ENCODE measurements at regions not wholly inside any gene's neighbourhood (a gene's known extent, or its start where the extent isn't known, plus 50 kb on each side); places are given as distances from the start of the nearest gene placed in this dataset.

- no peaks in the 10 kb centered on the region for H3K36me3 ChIP-seq (ENCODE audit: control insufficient read depth in 2 of 2, insufficient read depth in 2 of 2, low read length in 2 of 2)
- H3K9ac ChIP-seq (ENCODE audit: low read length in 2 of 2) = no peak overlapping the region
- no peak overlapping the region for H3K27ac ChIP-seq (ENCODE audit: low read length)
- no peaks in the 10 kb centered on the region for H3K27me3 ChIP-seq (ENCODE audit: control insufficient read depth in 1 of 2, insufficient read depth in 2 of 2, low read length in 2 of 2)
- H3K4me1 ChIP-seq (ENCODE audit: control insufficient read depth, insufficient read depth, low read length) = peaks cover 26% of the 10 kb centered on the region
- no peaks in the 10 kb centered on the region for H3K9me3 ChIP-seq (ENCODE audit: control insufficient read depth in 2 of 2, low read length in 2 of 2)
- H3K4me3 ChIP-seq (ENCODE audit: low read length in 2 of 2) = no peak overlapping the region
These were observed 67.5 kb downstream of the NIBAN1 start for GRCh38 chr1:184906761-184907160.

GRCh38 chr1:184905601-184906322 is 68.5 kb downstream of the NIBAN1 start:
- Histone ChIP-seq H3K27me3 (ENCODE audit: control insufficient read depth in 1 of 2, insufficient read depth in 2 of 2, low read length in 2 of 2) (no peaks in the 10 kb centered on the region), H3K9me3 (ENCODE audit: control insufficient read depth in 2 of 2, low read length in 2 of 2) (no peaks in the 10 kb centered on the region), H3K27ac (ENCODE audit: low read length) (no peak overlapping the region), H3K4me1 (ENCODE audit: control insufficient read depth, insufficient read depth, low read length) (peaks cover 28% of the 10 kb centered on the region), H3K4me3 (ENCODE audit: low read length in 2 of 2) (no peak overlapping the region), H3K9ac (ENCODE audit: low read length in 2 of 2) (no peak overlapping the region), H3K36me3 (ENCODE audit: control insufficient read depth in 2 of 2, insufficient read depth in 2 of 2, low read length in 2 of 2) (no peaks in the 10 kb centered on the region)

GRCh38 chr1:184903111-184903692 is 71.1 kb downstream of the NIBAN1 start:
- Histone ChIP-seq H3K27ac (ENCODE audit: low read length) (peak overlapping the region; percentile 59), H3K9ac (ENCODE audit: low read length in 2 of 2) (no peak overlapping the region), H3K27me3 (ENCODE audit: control insufficient read depth in 1 of 2, insufficient read depth in 2 of 2, low read length in 2 of 2) (no peaks in the 10 kb centered on the region), H3K36me3 (ENCODE audit: control insufficient read depth in 2 of 2, insufficient read depth in 2 of 2, low read length in 2 of 2) (no peaks in the 10 kb centered on the region), H3K4me1 (ENCODE audit: control insufficient read depth, insufficient read depth, low read length) (peaks cover 29% of the 10 kb centered on the region), H3K4me3 (ENCODE audit: low read length in 2 of 2) (no peak overlapping the region), H3K9me3 (ENCODE audit: control insufficient read depth in 2 of 2, low read length in 2 of 2) (no peaks in the 10 kb centered on the region)

GRCh38 chr1:184900507-184900906 is 73.8 kb downstream of the NIBAN1 start:
- Histone ChIP-seq H3K9ac (ENCODE audit: low read length in 2 of 2) (peak overlapping the region in 1 of 2 donors; percentile 7), H3K4me3 (ENCODE audit: low read length in 2 of 2) (no peak overlapping the region), H3K27ac (ENCODE audit: low read length) (peak overlapping the region; percentile 38), H3K4me1 (ENCODE audit: control insufficient read depth, insufficient read depth, low read length) (peaks cover 23% of the 10 kb centered on the region), H3K27me3 (ENCODE audit: control insufficient read depth in 1 of 2, insufficient read depth in 2 of 2, low read length in 2 of 2) (no peaks in the 10 kb centered on the region), H3K36me3 (ENCODE audit: control insufficient read depth in 2 of 2, insufficient read depth in 2 of 2, low read length in 2 of 2) (peaks cover 4 to 7% of the 10 kb centered on the region in 2 donors), H3K9me3 (ENCODE audit: control insufficient read depth in 2 of 2, low read length in 2 of 2) (no peaks in the 10 kb centered on the region)

- H3K36me3 ChIP-seq (ENCODE audit: control insufficient read depth in 2 of 2, insufficient read depth in 2 of 2, low read length in 2 of 2) = peaks cover 7 to 10% of the 10 kb centered on the region in 2 donors
- no peak overlapping the region for H3K27ac ChIP-seq (ENCODE audit: low read length)
These were observed 78.3 kb downstream of the NIBAN1 start for GRCh38 chr1:184896000-184896399.

GRCh38 chr1:184895086-184895485 is 79.2 kb downstream of the NIBAN1 start:
- H3K27me3 ChIP-seq (ENCODE audit: control insufficient read depth in 1 of 2, insufficient read depth in 2 of 2, low read length in 2 of 2) = no peaks in the 10 kb centered on the region
- H3K4me1 ChIP-seq (ENCODE audit: control insufficient read depth, insufficient read depth, low read length) = peaks cover 9% of the 10 kb centered on the region
- H3K9me3 ChIP-seq (ENCODE audit: control insufficient read depth in 2 of 2, low read length in 2 of 2) = no peaks in the 10 kb centered on the region
- peaks cover 7 to 10% of the 10 kb centered on the region in 2 donors for H3K36me3 ChIP-seq (ENCODE audit: control insufficient read depth in 2 of 2, insufficient read depth in 2 of 2, low read length in 2 of 2)
- no peak overlapping the region for H3K4me3 ChIP-seq (ENCODE audit: low read length in 2 of 2)
- H3K9ac ChIP-seq (ENCODE audit: low read length in 2 of 2) = no peak overlapping the region
- H3K27ac ChIP-seq (ENCODE audit: low read length) = no peak overlapping the region

More at GRCh38 chr1:184896000-184896399, 78.3 kb downstream of the NIBAN1 start:
- Histone ChIP-seq H3K4me1 (ENCODE audit: control insufficient read depth, insufficient read depth, low read length) (peaks cover 4% of the 10 kb centered on the region), H3K9ac (ENCODE audit: low read length in 2 of 2) (no peak overlapping the region), H3K9me3 (ENCODE audit: control insufficient read depth in 2 of 2, low read length in 2 of 2) (no peaks in the 10 kb centered on the region), H3K27me3 (ENCODE audit: control insufficient read depth in 1 of 2, insufficient read depth in 2 of 2, low read length in 2 of 2) (no peaks in the 10 kb centered on the region), H3K4me3 (ENCODE audit: low read length in 2 of 2) (no peak overlapping the region)

- H3K4me1 ChIP-seq (ENCODE audit: control insufficient read depth, insufficient read depth, low read length) = peaks cover 17% of the 10 kb centered on the region
- H3K4me3 ChIP-seq (ENCODE audit: low read length in 2 of 2) = no peak overlapping the region
- H3K27ac ChIP-seq (ENCODE audit: low read length) = no peak overlapping the region
- no peaks in the 10 kb centered on the region for H3K9me3 ChIP-seq (ENCODE audit: control insufficient read depth in 2 of 2, low read length in 2 of 2)
- H3K36me3 ChIP-seq (ENCODE audit: control insufficient read depth in 2 of 2, insufficient read depth in 2 of 2, low read length in 2 of 2) = peaks cover 7 to 10% of the 10 kb centered on the region in 2 donors
- no peaks in the 10 kb centered on the region for H3K27me3 ChIP-seq (ENCODE audit: control insufficient read depth in 1 of 2, insufficient read depth in 2 of 2, low read length in 2 of 2)
- H3K9ac ChIP-seq (ENCODE audit: low read length in 2 of 2) = no peak overlapping the region
These were observed 80.6 kb downstream of the NIBAN1 start for GRCh38 chr1:184893695-184894094.

GRCh38 chr1:184892116-184892515 is 82.2 kb downstream of the NIBAN1 start:
- Histone ChIP-seq H3K4me3 (ENCODE audit: low read length in 2 of 2) (no peak overlapping the region), H3K4me1 (ENCODE audit: control insufficient read depth, insufficient read depth, low read length) (peaks cover 17% of the 10 kb centered on the region), H3K27me3 (ENCODE audit: control insufficient read depth in 1 of 2, insufficient read depth in 2 of 2, low read length in 2 of 2) (no peaks in the 10 kb centered on the region), H3K9ac (ENCODE audit: low read length in 2 of 2) (no peak overlapping the region), H3K9me3 (ENCODE audit: control insufficient read depth in 2 of 2, low read length in 2 of 2) (no peaks in the 10 kb centered on the region), H3K36me3 (ENCODE audit: control insufficient read depth in 2 of 2, insufficient read depth in 2 of 2, low read length in 2 of 2) (peaks cover 0 to 5% of the 10 kb centered on the region in 2 donors), H3K27ac (ENCODE audit: low read length) (no peak overlapping the region)

GRCh38 chr1:184891440-184891839 is 82.9 kb downstream of the NIBAN1 start:
- H3K4me1 ChIP-seq (ENCODE audit: control insufficient read depth, insufficient read depth, low read length) = peaks cover 17% of the 10 kb centered on the region
- H3K4me3 ChIP-seq (ENCODE audit: low read length in 2 of 2) = no peak overlapping the region
- no peaks in the 10 kb centered on the region for H3K9me3 ChIP-seq (ENCODE audit: control insufficient read depth in 2 of 2, low read length in 2 of 2)
- peaks cover 0 to 5% of the 10 kb centered on the region in 2 donors for H3K36me3 ChIP-seq (ENCODE audit: control insufficient read depth in 2 of 2, insufficient read depth in 2 of 2, low read length in 2 of 2)
- peak overlapping the region; percentile 63 for H3K27ac ChIP-seq (ENCODE audit: low read length)
- no peaks in the 10 kb centered on the region for H3K27me3 ChIP-seq (ENCODE audit: control insufficient read depth in 1 of 2, insufficient read depth in 2 of 2, low read length in 2 of 2)
- no peak overlapping the region for H3K9ac ChIP-seq (ENCODE audit: low read length in 2 of 2)

- no peaks in the 10 kb centered on the region for H3K9me3 ChIP-seq (ENCODE audit: control insufficient read depth in 2 of 2, low read length in 2 of 2)
- H3K27me3 ChIP-seq (ENCODE audit: control insufficient read depth in 1 of 2, insufficient read depth in 2 of 2, low read length in 2 of 2) = no peaks in the 10 kb centered on the region
- H3K36me3 ChIP-seq (ENCODE audit: control insufficient read depth in 2 of 2, insufficient read depth in 2 of 2, low read length in 2 of 2) = peaks cover 0 to 5% of the 10 kb centered on the region in 2 donors
- peak overlapping the region; percentile 63 for H3K27ac ChIP-seq (ENCODE audit: low read length)
- peaks cover 25% of the 10 kb centered on the region for H3K4me1 ChIP-seq (ENCODE audit: control insufficient read depth, insufficient read depth, low read length)
- peak overlapping the region in 1 of 2 donors; percentile 13 for H3K9ac ChIP-seq (ENCODE audit: low read length in 2 of 2)
- peak overlapping the region; percentile 15 to 54 for H3K4me3 ChIP-seq (ENCODE audit: low read length in 2 of 2)
These were observed 83.8 kb downstream of the NIBAN1 start for GRCh38 chr1:184890539-184890973.

- H3K9me3 ChIP-seq (ENCODE audit: control insufficient read depth in 2 of 2, low read length in 2 of 2) = no peaks in the 10 kb centered on the region
- peaks cover 0 to 5% of the 10 kb centered on the region in 2 donors for H3K36me3 ChIP-seq (ENCODE audit: control insufficient read depth in 2 of 2, insufficient read depth in 2 of 2, low read length in 2 of 2)
- H3K9ac ChIP-seq (ENCODE audit: low read length in 2 of 2) = no peak overlapping the region
- no peak overlapping the region for H3K4me3 ChIP-seq (ENCODE audit: low read length in 2 of 2)
- H3K27me3 ChIP-seq (ENCODE audit: control insufficient read depth in 1 of 2, insufficient read depth in 2 of 2, low read length in 2 of 2) = no peaks in the 10 kb centered on the region
- H3K27ac ChIP-seq (ENCODE audit: low read length) = peak overlapping the region; percentile 63
- peaks cover 28% of the 10 kb centered on the region for H3K4me1 ChIP-seq (ENCODE audit: control insufficient read depth, insufficient read depth, low read length)
These were observed 84.4 kb downstream of the NIBAN1 start for GRCh38 chr1:184889902-184890301.

All from stomach smooth muscle (tissue), 2 donors.